Natural killer cell (primary cell): ENCODE measurements at regions not wholly inside any gene's neighbourhood (a gene's known extent, or its start where the extent isn't known, plus 50 kb on each side); places are given as distances from the start of the nearest gene placed in this dataset.
"Not testable (repeated sequence)": the region's sequence is repeated elsewhere in the genome, so short reads cannot be mapped to it uniquely, and the experiment has no call there.

ENCODE experiments used
- ATAC-seq, 3 donors: fragments of 150-1000 bp in 2 of 3; fragments of 200-7000 bp in 1 of 3; cut with Tn5 transposase; 1 replicate in 1 of 3; 2 replicates in 2 of 3; pipeline ENCODE4 v1.10.0; 2021; ENCODE audit warnings: mild to moderate bottlenecking in 2 of 3, moderate library complexity in 2 of 3
- DNase-seq, 2 donors: peaks; one replicate each; pipeline versions ENCODE4 v3.0.0 to v3.0.0-alpha.2; 2013 to 2021; ENCODE audit warnings: mixed read lengths in 1 of 2
- H3K27ac ChIP-seq: one replicate; pipeline ENCODE4 v1.5.1; 2013; ENCODE audit warnings: mild to moderate bottlenecking, low read length
- H3K27me3 ChIP-seq: one replicate; pipeline ENCODE4 v1.6.1; 2013; ENCODE audit warnings: low read length; ENCODE audit not compliant: control insufficient read depth, insufficient read depth
- H3K36me3 ChIP-seq: one replicate; pipeline ENCODE4 v1.6.1; 2013; ENCODE audit warnings: low read length; ENCODE audit not compliant: control insufficient read depth, insufficient read depth
- H3K4me1 ChIP-seq: one replicate; pipeline ENCODE4 v1.6.1; 2013; ENCODE audit warnings: low read length; ENCODE audit not compliant: control insufficient read depth, insufficient read depth
- H3K4me3 ChIP-seq: one replicate; pipeline ENCODE4 v1.5.1; 2013; ENCODE audit warnings: low read length
- H3K9me3 ChIP-seq: one replicate; pipeline ENCODE4 v1.6.1; 2013; ENCODE audit warnings: low read length; ENCODE audit not compliant: control insufficient read depth, insufficient read depth
- H3K27ac Mint-ChIP-seq, 2 donors: one replicate each; pipeline ENCODE4 v1.8.0; 2022; ENCODE audit warnings: mild to moderate bottlenecking in 2 of 2, mixed read lengths in 2 of 2, moderate library complexity in 1 of 2
- H3K27me3 Mint-ChIP-seq, 2 donors: one replicate each; pipeline ENCODE4 v1.8.0; 2022; ENCODE audit warnings: low read depth in 2 of 2, mixed read lengths in 2 of 2
- H3K36me3 Mint-ChIP-seq: one replicate; pipeline ENCODE4 v1.8.0; 2022; ENCODE audit warnings: mixed read lengths
- H3K4me1 Mint-ChIP-seq, 2 donors: one replicate each; pipeline ENCODE4 v1.8.0; 2022; ENCODE audit warnings: mixed read lengths in 2 of 2
- H3K4me3 Mint-ChIP-seq: one replicate; pipeline ENCODE4 v1.8.0; 2022; ENCODE audit warnings: mild to moderate bottlenecking, moderate library complexity, mixed read lengths
- H3K9me3 Mint-ChIP-seq, 2 donors: one replicate each; pipeline ENCODE4 v1.8.0; 2022; ENCODE audit warnings: mixed read lengths in 2 of 2
- CTCF ChIP-seq: fragments of 200-600 bp; IDR thresholded peaks from one replicate; pipeline ENCODE4 v1.8.0; 2022; ENCODE audit warnings: antibody characterized with exemption
- WGBS: methylation state at CpG from one replicate; pipeline ENCODE4 v1.1.7; 2013; ENCODE audit warnings: missing lambda C conversion rate; ENCODE audit not compliant: insufficient coverage; 5-methylcytosine and 5-hydroxymethylcytosine counted together
- intact Hi-C: fragments of 100-400 bp; cut with micrococcal nuclease; formaldehyde crosslinking; loops from one replicate; pipeline ENCODE4 v1.14.2; 2022

- Histone ChIP-seq H3K27ac (peak overlapping the region; percentile 80), H3K36me3 (no peaks in the 10 kb centered on the region), H3K4me3 (no peak overlapping the region), H3K4me1 (peaks cover 51% of the 10 kb centered on the region), H3K9me3 (no peaks in the 10 kb centered on the region), H3K27me3 (no peaks in the 10 kb centered on the region)
- no peaks in the 10 kb centered on the region for H3K27me3 Mint-ChIP-seq
- H3K4me1 Mint-ChIP-seq: peaks cover 16 to 17% of the 10 kb centered on the region in 2 donors
- ATAC-seq: no peak
- no peaks in the 10 kb centered on the region for H3K36me3 Mint-ChIP-seq
- no peak overlapping the region for H3K4me3 Mint-ChIP-seq
- H3K27ac Mint-ChIP-seq: no peak overlapping the region
- no peak for DNase-seq
- intact Hi-C loops: no loop called here
- TF ChIP-seq CTCF: no peak
- H3K9me3 Mint-ChIP-seq: no peaks in the 10 kb centered on the region
- 80% methylated on average over 6 of the region's 6 CpGs for WGBS
Observed at GRCh38 chr22:22165936-22166710, 78.5 kb upstream of the VPREB1 start.

GRCh38 chr22:22164541-22165272 is 79.9 kb upstream of the VPREB1 start:
- no peak for TF ChIP-seq CTCF
- Mint-ChIP-seq H3K4me3 (no peak overlapping the region), H3K27ac (no peak overlapping the region), H3K9me3 (no peaks in the 10 kb centered on the region), H3K36me3 (no peaks in the 10 kb centered on the region), H3K27me3 (peaks cover 0 to under 1% of the 10 kb centered on the region in 2 donors), H3K4me1 (peaks cover 16 to 17% of the 10 kb centered on the region in 2 donors)
- Histone ChIP-seq H3K27ac (peak overlapping the region; percentile 80), H3K4me1 (peaks cover 51% of the 10 kb centered on the region), H3K36me3 (no peaks in the 10 kb centered on the region), H3K4me3 (no peak overlapping the region), H3K27me3 (no peaks in the 10 kb centered on the region), H3K9me3 (no peaks in the 10 kb centered on the region)
- WGBS: 75% methylated on average over 3 of the region's 3 CpGs
- ATAC-seq (no peak), DNase-seq (no peak)
- intact Hi-C loops: no loop called here

- Mint-ChIP-seq H3K27ac (no peak overlapping the region), H3K9me3 (no peaks in the 10 kb centered on the region), H3K4me1 (peaks cover 2 to 3% of the 10 kb centered on the region in 2 donors), H3K27me3 (peaks cover 0 to 4% of the 10 kb centered on the region in 2 donors), H3K36me3 (no peaks in the 10 kb centered on the region), H3K4me3 (no peak overlapping the region)
- H3K36me3 ChIP-seq: no peaks in the 10 kb centered on the region
- H3K9me3 ChIP-seq: no peaks in the 10 kb centered on the region
- H3K4me3 ChIP-seq: no peak overlapping the region
- intact Hi-C loops: no loop called here
- H3K27ac ChIP-seq: no peak overlapping the region
- H3K4me1 ChIP-seq: peaks cover 41% of the 10 kb centered on the region
- TF ChIP-seq CTCF: no peak
- DNase-seq (no peak), ATAC-seq (no peak)
- 83% methylated on average over 7 of the region's 9 CpGs for WGBS
- no peaks in the 10 kb centered on the region for H3K27me3 ChIP-seq
Observed at GRCh38 chr22:22161924-22162851, 82.4 kb upstream of the VPREB1 start.

GRCh38 chr22:22160768-22161167 is 83.8 kb upstream of the VPREB1 start:
- intact Hi-C loops: not testable (repeated sequence)

More at GRCh38 chr22:22160768-22161167, 83.8 kb upstream of the VPREB1 start:
- not testable (repeated sequence) for H3K4me3 Mint-ChIP-seq, H3K9me3 ChIP-seq, H3K27me3 ChIP-seq, H3K4me3 ChIP-seq, H3K27ac Mint-ChIP-seq, H3K36me3 ChIP-seq, H3K27me3 Mint-ChIP-seq, ATAC-seq, H3K36me3 Mint-ChIP-seq, H3K27ac ChIP-seq, H3K9me3 Mint-ChIP-seq, DNase-seq
- WGBS: no CpG with 5 or more reads among the region's 2 CpGs
- peaks cover 32% of the 10 kb centered on the region for H3K4me1 ChIP-seq
- H3K4me1 Mint-ChIP-seq: peaks cover 6 to 10% of the 10 kb centered on the region in 2 donors
